Neural cell (in vitro differentiated cells): ENCODE measurements at regions not wholly inside any gene's neighbourhood (a gene's known extent, or its start where the extent isn't known, plus 50 kb on each side); places are given as distances from the start of the nearest gene placed in this dataset.

Experiments used
- H2AFZ ChIP-seq: fragments of 200-600, 300-800 bp; sonication (generic), shearing (Covaris generic); 2 replicates; pipeline ENCODE4 v1.6.0; 2014; ENCODE audit warnings: low read depth, mild to moderate bottlenecking, antibody characterized with exemption, low read length, moderate library complexity
- H3F3A ChIP-seq: fragments of 200-600 bp; shearing (Covaris generic); 2 replicates; pipeline ENCODE4 v1.6.1; 2016; ENCODE audit warnings: mild to moderate bottlenecking, moderate library complexity, mixed read lengths, antibody characterized with exemption, low read length; ENCODE audit not compliant: insufficient read depth, poor library complexity, severe bottlenecking
- H3K27ac ChIP-seq: fragments of 200-600, 300-800 bp; sonication (generic), shearing (Covaris generic); 2 replicates; pipeline ENCODE4 v1.5.1; 2014; ENCODE audit warnings: mild to moderate bottlenecking, low read length, moderate library complexity
- H3K27me3 ChIP-seq: fragments of 300-800, 200-600 bp; sonication (generic), shearing (Covaris generic); 2 replicates; pipeline ENCODE4 v1.6.0; 2014; ENCODE audit warnings: mild to moderate bottlenecking, low read depth, low read length, moderate library complexity; ENCODE audit not compliant: insufficient read depth
- H3K36me3 ChIP-seq: fragments of 300-800, 200-600 bp; sonication (generic), shearing (Covaris generic); 2 replicates; pipeline ENCODE4 v1.5.1; 2014; ENCODE audit warnings: mild to moderate bottlenecking, antibody characterized with exemption, low read length, moderate library complexity; ENCODE audit not compliant: insufficient read depth
- H3K4me2 ChIP-seq: fragments of 300-800, 200-600 bp; sonication (generic), shearing (Covaris generic); 2 replicates; pipeline ENCODE4 v1.6.0; 2014; ENCODE audit warnings: mild to moderate bottlenecking, low read length
- H3K4me3 ChIP-seq: fragments of 300-800, 200-600 bp; sonication (generic), shearing (Covaris generic); 2 replicates; pipeline ENCODE4 v1.5.1; 2014; ENCODE audit warnings: mild to moderate bottlenecking, low read length, moderate library complexity
- H3K79me2 ChIP-seq: fragments of 200-600 bp; shearing (Covaris generic); replicated peaks from 2 replicates; pipeline ENCODE4 v1.6.0; 2014; ENCODE audit warnings: mild to moderate bottlenecking, low read length, moderate library complexity; ENCODE audit not compliant: insufficient read depth
- H3K9ac ChIP-seq: fragments of 300-800, 200-600 bp; sonication (generic), shearing (Covaris generic); 2 replicates; pipeline ENCODE4 v1.6.1; 2016; ENCODE audit warnings: mild to moderate bottlenecking, low read length, mixed read lengths
- H3K9me2 ChIP-seq: fragments of 200-600 bp; shearing (Covaris generic); 2 replicates; pipeline ENCODE4 v1.6.1; 2016; ENCODE audit warnings: mild to moderate bottlenecking, low read length, mixed read lengths; ENCODE audit not compliant: insufficient read depth
- H3K9me3 ChIP-seq: fragments of 200-600, 300-800 bp; sonication (generic), shearing (Covaris generic); 2 replicates; pipeline ENCODE4 v1.6.1; 2016; ENCODE audit warnings: mild to moderate bottlenecking, mixed run types, low read length, moderate library complexity, mixed read lengths
- H4K20me1 ChIP-seq: fragments of 200-600 bp; shearing (Covaris generic); 2 replicates; pipeline ENCODE4 v1.6.1; 2016; ENCODE audit warnings: mild to moderate bottlenecking, mixed run types; ENCODE audit not compliant: insufficient read depth
- EP300 ChIP-seq: fragments of 450-650 bp; conservative IDR thresholded peaks from 2 replicates; pipeline ENCODE4 v1.6.1; 2014; ENCODE audit warnings: antibody characterized with exemption, mild to moderate bottlenecking, moderate library complexity; ENCODE audit not compliant: poor library complexity, severe bottlenecking
- EZH2 ChIP-seq: fragments of 200-600, 300-800 bp; shearing (Covaris generic), sonication (generic); IDR thresholded peaks from 2 replicates; pipeline ENCODE4 v1.6.1; 2014; ENCODE audit warnings: antibody characterized with exemption, low read length, borderline replicate concordance, mild to moderate bottlenecking; ENCODE audit not compliant: insufficient read depth, poor library complexity, severe bottlenecking
- MXI1 ChIP-seq: fragments of 450-650 bp; conservative IDR thresholded peaks from 2 replicates; pipeline ENCODE4 v1.6.1; 2014; ENCODE audit warnings: antibody characterized with exemption, mild to moderate bottlenecking; ENCODE audit not compliant: poor library complexity, severe bottlenecking
- POLR2AphosphoS5 ChIP-seq: IDR thresholded peaks from 2 replicates; pipeline ENCODE4 v1.6.1; 2012
- RAD21 ChIP-seq: fragments of 450-650 bp; conservative IDR thresholded peaks from 2 replicates; pipeline ENCODE4 v1.6.1; 2014; ENCODE audit warnings: antibody characterized with exemption, mild to moderate bottlenecking, moderate library complexity
- SMC3 ChIP-seq: fragments of 450-650 bp; conservative IDR thresholded peaks from 2 replicates; pipeline ENCODE4 v1.6.1; 2014; ENCODE audit warnings: antibody characterized with exemption, mild to moderate bottlenecking, moderate library complexity; ENCODE audit not compliant: poor library complexity
- TAF1 ChIP-seq: IDR thresholded peaks from 2 replicates; pipeline ENCODE4 v1.6.1; 2012; ENCODE audit warnings: low read depth
- TF ChIP-seq, protein P1 (sequence below): fragments of 450-650 bp; IDR thresholded peaks from 2 replicates; pipeline ENCODE4 v1.5.1; 2014; ENCODE audit warnings: antibody characterized with exemption, mild to moderate bottlenecking, moderate library complexity; ENCODE audit not compliant: poor library complexity, severe bottlenecking
- TF ChIP-seq, protein P2 (sequence below): IDR thresholded peaks from 2 replicates; pipeline ENCODE4 v1.6.1; 2012; ENCODE audit warnings: borderline replicate concordance

DNA sequence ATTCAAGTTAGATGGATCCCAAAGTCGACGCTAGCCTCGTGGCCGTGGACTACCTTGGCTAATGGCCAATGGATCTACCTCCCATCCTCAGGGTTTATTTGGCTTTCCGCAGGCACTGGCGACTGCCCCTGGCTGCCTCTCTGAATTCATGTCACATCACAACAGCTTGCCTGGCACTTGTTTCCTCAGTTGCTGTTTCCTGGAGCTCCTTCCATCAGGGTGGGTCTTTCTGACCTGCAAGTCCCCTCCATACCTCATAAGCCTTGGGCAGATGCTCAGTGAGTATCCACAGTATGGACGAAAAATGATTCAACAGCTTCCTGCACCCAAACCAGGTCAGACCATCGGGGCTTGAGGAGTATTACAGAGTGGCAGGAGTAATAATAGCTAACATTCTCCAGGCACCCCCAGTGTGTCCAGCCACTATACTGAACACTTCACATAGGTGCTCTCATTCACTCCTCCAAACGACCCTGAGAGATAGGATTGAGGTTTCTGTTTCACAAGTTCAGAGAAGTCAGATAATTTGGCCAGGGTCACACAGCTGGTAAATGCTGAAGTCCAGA is 311.5 kb downstream of the TLE3 start:
- H3K27me3 ChIP-seq = no peaks in the 10 kb centered on the region
- H4K20me1 ChIP-seq = no peaks in the 10 kb centered on the region
- H3K9ac ChIP-seq = no peak overlapping the region
- no peaks in the 10 kb centered on the region for H3K36me3 ChIP-seq
- no peaks in the 10 kb centered on the region for H3K9me3 ChIP-seq
- H3K4me3 ChIP-seq = no peak overlapping the region
- TF ChIP-seq EP300 = no peak
- TF ChIP-seq TAF1 = no peak
- no peak for TF ChIP-seq MXI1
- TF ChIP-seq POLR2AphosphoS5 = no peak
- no peak for TF ChIP-seq SMC3
- TF ChIP-seq, protein P1, sequence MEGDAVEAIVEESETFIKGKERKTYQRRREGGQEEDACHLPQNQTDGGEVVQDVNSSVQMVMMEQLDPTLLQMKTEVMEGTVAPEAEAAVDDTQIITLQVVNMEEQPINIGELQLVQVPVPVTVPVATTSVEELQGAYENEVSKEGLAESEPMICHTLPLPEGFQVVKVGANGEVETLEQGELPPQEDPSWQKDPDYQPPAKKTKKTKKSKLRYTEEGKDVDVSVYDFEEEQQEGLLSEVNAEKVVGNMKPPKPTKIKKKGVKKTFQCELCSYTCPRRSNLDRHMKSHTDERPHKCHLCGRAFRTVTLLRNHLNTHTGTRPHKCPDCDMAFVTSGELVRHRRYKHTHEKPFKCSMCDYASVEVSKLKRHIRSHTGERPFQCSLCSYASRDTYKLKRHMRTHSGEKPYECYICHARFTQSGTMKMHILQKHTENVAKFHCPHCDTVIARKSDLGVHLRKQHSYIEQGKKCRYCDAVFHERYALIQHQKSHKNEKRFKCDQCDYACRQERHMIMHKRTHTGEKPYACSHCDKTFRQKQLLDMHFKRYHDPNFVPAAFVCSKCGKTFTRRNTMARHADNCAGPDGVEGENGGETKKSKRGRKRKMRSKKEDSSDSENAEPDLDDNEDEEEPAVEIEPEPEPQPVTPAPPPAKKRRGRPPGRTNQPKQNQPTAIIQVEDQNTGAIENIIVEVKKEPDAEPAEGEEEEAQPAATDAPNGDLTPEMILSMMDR = no peak
- no peak for TF ChIP-seq RAD21
- H3F3A ChIP-seq = no peaks in the 10 kb centered on the region
- no peak overlapping the region for H2AFZ ChIP-seq
- no peak overlapping the region for H3K4me2 ChIP-seq
- H3K9me2 ChIP-seq = no peaks in the 10 kb centered on the region
- no peaks in the 10 kb centered on the region for H3K79me2 ChIP-seq
- H3K27ac ChIP-seq = no peak overlapping the region

DNA sequence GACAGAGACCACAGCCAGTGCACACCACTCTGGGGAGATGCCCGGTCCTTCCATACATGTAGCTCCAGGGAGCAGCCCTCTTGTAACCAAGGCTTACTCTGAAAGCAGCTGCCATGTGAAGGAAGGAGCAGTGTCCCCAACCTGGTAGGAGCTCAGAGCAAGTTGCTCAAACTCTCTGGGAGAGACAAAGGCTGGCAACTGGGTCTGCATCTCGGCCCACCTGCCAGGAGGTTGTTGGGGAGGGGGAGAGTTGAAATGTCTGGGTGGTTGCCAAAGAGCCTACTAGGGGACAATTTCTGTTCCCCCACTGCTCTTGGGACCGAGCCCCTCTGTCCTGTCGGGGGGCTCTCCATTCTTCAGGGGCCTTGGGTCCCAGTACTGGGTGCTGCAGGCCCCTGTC is 309.9 kb downstream of the TLE3 start:
- Histone ChIP-seq H3K9ac (no peak overlapping the region), H3K27me3 (no peaks in the 10 kb centered on the region), H3K4me3 (no peak overlapping the region), H3K4me2 (no peak overlapping the region), H3K79me2 (no peaks in the 10 kb centered on the region), H2AFZ (no peak overlapping the region), H3K9me2 (no peaks in the 10 kb centered on the region), H3K27ac (no peak overlapping the region), H3K9me3 (no peaks in the 10 kb centered on the region), H3F3A (no peaks in the 10 kb centered on the region), H4K20me1 (no peaks in the 10 kb centered on the region), H3K36me3 (no peaks in the 10 kb centered on the region)
- TF ChIP-seq EP300 = no peak
- TF ChIP-seq, protein P2, sequence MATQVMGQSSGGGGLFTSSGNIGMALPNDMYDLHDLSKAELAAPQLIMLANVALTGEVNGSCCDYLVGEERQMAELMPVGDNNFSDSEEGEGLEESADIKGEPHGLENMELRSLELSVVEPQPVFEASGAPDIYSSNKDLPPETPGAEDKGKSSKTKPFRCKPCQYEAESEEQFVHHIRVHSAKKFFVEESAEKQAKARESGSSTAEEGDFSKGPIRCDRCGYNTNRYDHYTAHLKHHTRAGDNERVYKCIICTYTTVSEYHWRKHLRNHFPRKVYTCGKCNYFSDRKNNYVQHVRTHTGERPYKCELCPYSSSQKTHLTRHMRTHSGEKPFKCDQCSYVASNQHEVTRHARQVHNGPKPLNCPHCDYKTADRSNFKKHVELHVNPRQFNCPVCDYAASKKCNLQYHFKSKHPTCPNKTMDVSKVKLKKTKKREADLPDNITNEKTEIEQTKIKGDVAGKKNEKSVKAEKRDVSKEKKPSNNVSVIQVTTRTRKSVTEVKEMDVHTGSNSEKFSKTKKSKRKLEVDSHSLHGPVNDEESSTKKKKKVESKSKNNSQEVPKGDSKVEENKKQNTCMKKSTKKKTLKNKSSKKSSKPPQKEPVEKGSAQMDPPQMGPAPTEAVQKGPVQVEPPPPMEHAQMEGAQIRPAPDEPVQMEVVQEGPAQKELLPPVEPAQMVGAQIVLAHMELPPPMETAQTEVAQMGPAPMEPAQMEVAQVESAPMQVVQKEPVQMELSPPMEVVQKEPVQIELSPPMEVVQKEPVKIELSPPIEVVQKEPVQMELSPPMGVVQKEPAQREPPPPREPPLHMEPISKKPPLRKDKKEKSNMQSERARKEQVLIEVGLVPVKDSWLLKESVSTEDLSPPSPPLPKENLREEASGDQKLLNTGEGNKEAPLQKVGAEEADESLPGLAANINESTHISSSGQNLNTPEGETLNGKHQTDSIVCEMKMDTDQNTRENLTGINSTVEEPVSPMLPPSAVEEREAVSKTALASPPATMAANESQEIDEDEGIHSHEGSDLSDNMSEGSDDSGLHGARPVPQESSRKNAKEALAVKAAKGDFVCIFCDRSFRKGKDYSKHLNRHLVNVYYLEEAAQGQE = no peak
- no peak for TF ChIP-seq EZH2
- no peak for TF ChIP-seq SMC3
- no peak for TF ChIP-seq RAD21
- TF ChIP-seq TAF1 = no peak
- TF ChIP-seq, protein P1 = no peak
- TF ChIP-seq POLR2AphosphoS5 = no peak
- no peak for TF ChIP-seq MXI1
